ENCODE measurements at regions not wholly inside any gene's neighbourhood (a gene's known extent, or its start where the extent isn't known, plus 50 kb on each side); places are given as distances from the start of the nearest gene placed in this dataset.
A peak's percentile ranks its signal among the peaks of the same experiment; 100 is the strongest.
"Not testable (repeated sequence)": the region's sequence is repeated elsewhere in the genome, so short reads cannot be mapped to it uniquely, and the experiment has no call there.

DNA sequence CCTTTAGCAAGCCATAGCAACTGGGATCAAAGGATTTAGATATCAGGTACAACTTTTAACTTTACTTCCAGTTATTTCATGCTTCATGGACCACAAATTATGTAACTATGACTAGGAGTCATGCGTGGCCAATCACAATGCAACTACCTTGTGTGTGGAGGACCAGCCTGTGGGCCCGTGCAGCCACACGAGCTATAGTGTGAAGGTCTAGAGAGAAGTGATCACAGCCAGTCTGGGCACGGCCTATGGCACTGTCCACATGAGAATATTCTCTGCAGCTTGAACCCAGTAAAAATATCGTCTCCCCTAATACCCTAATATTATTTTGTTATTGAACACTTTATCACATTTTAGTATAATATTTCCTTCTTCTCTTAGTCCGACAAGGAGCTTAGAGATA is 464.9 kb upstream of the MIR17HG start:
- no peak for DNase-seq

DNA sequence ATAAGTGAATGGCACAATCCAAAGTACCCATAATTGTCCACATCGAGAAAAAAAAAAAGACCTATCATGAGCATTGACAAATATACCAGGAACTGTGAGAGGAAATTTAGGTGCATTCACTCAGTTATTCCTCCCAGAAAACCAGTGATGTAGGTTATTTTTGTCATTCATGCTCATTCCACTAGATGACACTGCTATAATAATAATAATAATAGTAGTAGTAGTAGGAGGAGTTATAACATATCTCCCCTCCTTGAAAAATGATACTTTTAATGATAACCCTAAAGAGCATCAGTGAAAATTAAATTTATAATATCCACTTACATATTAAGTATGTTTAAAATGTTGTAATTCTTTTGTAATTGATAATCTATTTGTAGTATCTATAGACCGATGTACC is 463.9 kb upstream of the MIR17HG start:
- DNase-seq, result no peak

DNA sequence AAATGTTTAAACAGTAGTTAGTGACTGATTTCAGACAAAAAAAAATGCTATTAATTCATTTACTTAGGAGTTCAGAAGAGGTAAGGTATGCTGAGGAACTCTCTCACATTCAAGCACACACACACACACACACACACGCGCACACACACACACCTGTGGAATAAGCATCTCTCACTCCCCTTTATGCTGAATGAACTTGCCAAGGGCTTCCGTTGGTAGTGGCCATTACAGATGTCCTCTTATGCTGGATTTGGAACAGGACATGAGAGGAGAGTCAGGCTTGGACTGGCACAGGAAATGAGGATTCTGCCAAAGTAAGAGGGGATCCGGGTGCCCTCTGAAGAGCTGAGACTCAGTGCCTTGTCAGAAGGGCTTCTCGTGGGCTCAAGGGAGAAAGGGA is 463.4 kb upstream of the MIR17HG start:
- no peak for DNase-seq

DNA sequence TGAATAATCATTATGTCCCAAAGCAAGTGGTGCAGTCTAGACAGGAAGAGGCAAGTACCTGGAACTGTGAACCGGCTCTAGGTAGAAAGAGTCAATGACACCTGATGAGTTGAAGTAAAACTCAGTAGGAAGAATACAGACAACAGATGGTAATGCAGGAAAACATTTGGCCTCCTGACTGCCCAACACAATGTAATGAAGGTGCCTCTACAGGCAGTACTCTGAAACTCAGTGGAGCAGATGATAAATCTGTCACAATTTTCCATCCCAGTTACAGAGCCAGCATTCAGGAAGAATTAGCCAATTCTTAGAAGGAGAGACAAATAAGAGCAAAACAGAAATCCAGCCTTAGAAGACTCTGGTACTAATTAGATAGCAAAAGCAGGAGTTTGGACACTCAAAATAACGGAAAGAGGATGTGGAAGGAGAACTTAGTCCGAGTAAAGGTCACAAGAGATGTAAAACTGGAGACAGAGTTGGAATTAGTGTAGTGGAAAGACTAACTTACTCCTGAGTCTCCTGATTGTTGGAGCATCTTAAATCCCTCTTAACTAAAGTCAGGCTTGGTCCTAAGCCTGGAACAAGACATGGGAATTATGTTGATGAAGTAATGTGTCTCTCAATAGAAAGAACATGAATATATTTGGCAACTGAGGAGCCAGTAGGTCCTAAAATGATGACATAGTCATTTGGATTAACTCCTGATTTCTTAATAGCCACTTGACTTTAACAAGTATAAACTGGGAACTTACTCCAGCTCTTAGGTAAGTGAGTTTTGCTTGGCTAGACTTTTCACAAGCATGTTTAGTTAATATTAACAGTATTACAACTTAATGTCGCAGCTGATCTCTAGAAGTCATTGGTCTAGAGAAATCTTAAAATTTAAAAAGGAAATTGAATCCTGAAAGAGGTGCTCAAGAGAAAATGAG is 457.3 kb upstream of the MIR17HG start:
- DNase-seq, result peak in 1 of 2 experiments; percentile 17

DNA sequence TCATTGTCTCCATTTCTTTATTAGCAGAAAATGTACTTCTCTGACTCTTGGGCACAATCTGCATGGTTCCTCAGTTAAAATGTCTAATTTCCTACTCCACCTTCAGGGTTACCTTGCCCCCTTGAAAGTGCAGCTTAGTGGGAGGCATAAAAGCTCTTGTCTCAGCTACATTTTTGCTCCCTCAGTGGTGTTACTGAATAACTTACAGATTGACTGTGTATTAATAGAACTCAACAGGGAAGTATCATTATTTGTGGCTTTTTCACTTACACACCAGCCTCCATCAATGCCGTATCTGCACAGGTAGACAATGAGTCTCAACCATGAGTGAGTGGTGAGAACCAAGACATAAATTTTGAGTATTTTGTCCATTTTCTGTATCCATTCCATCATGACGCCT is 456.2 kb upstream of the MIR17HG start:
- no peak for DNase-seq

DNA sequence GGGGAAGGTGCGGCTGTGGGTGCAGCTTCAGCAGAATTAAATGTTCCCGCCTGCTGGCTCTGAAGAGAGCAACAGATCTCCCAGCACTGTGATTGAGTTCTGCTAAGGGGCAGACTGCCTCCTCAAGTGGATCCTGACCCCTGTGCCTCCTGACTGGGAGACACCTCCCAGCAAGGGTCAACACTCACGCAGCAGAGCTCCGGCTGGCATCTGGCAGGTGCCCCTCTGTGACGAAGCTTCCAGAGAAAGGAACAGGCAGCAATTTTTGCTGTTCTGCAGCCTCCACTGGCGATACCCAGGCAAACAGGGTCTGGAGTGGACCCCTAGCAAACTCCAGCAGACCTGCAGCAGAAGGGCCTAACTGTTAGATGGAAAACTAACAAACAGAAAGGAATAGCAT is 454.3 kb upstream of the MIR17HG start:
- not testable (repeated sequence) for DNase-seq

DNA sequence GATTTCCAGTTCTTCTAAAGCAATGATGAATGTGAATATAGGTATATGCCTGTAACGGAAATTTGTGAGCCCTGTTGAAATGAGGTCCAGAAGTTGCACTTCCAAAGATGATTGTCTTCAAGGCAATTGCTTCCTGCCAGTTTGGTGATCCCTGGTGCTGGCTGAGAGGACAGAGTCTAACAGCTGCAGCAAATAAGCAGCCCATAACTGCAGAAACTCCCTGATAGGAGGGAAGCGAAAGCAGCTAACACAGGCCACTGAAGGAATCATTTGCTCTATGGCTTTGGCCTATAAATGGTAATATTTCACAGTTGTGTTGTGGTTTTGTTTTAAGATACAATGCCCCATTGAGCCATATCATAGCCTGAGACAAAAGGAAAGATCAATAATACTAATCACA is 451.5 kb upstream of the MIR17HG start:
- DNase-seq, result no peak

DNA sequence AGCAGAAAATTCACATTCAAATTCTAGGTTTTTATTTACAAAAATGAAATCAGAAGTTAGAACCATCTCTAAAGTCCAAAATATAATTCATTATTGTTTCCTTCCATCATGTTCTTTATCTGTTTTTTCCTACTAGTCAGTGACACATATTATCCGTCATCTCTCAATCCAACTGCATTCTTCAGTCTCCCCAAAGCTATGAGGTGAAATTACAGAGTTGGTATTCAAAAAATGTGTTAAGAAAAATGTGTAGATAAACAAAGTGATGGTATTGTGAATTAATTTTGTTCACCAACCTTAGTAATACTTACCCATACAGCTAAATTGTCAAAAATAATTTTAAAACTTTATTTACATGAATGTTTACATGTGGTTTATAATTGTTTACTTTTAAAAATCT is 448.7 kb upstream of the MIR17HG start:
- DNase-seq, result no peak

DNA sequence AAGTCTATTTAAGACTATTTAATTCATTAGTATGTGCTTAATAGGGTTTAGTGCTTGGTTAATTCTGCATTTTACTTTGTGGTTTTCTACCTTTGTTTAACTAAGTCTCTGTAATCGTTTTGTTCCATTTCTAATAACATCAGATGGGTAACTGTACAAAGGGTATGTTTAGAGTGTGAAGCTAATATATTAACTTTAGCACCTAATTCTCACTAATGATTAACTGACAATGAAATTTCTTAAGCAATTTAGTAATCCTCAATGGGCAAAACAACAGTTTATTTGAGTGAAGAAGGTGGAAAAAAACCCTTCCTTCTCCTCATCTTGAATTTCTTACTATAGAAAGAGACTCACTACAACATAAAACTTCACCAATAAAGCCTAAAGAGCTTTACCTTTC is 448.1 kb upstream of the MIR17HG start:
- DNase-seq, result no peak

DNA sequence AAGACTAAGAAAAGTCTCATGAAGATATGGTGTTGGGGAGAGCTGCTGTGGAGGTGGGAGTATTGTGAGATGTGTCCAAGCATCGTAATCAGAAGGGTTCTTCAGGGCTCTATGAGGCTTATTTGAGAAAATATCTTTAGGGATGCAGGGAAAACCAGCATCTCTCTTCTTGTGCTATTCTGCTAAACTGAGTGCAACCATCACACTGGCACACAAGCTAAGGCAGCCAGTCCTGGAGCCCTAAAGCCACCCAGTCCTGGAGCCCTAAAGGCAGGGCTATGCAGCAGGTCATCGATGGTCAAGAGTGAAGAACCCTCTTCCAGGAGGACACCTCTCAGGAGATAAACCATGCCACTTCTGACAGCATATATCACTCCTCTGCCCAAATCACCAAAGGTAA is 445.2 kb upstream of the MIR17HG start:
- no peak for DNase-seq

DNA sequence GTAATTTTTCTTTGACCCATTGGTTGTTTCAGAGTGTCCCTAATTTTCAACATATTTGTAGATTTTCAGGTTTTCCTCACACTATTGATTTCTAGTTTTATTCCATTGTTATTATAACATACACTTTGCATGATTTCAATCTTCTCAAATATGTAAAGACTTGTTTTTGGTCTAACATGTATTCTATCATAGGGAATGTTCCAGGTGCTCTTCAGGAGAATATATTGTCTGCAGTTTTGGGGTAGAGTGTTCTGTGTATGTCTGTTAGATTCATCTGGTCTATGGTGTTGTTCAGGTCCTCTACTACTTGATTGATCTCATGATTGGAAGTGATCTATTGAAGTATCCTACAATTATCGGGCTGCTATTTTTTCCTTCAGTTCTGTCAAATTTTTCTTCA is 440.9 kb upstream of the MIR17HG start:
- DNase-seq, result no peak

DNA sequence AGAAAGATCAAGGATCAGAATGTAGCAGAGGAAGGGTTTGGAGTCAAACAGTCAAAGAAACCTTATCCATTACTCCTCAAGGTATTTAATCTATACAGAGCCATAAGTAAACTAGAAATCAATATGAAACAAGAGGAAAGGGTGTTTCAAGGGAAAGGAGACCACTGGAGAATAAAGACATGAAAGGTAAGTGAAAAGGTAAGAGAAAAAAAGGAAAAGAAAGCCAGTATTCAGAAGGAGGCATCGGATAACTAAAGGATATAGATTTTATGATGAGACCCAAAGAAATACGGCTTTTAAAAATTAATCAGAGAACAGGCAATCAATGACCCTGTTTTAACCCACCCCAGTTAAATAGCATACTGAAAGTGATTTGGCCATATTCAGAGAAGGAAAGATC is 438.7 kb upstream of the MIR17HG start:
- DNase-seq, result no peak

DNA sequence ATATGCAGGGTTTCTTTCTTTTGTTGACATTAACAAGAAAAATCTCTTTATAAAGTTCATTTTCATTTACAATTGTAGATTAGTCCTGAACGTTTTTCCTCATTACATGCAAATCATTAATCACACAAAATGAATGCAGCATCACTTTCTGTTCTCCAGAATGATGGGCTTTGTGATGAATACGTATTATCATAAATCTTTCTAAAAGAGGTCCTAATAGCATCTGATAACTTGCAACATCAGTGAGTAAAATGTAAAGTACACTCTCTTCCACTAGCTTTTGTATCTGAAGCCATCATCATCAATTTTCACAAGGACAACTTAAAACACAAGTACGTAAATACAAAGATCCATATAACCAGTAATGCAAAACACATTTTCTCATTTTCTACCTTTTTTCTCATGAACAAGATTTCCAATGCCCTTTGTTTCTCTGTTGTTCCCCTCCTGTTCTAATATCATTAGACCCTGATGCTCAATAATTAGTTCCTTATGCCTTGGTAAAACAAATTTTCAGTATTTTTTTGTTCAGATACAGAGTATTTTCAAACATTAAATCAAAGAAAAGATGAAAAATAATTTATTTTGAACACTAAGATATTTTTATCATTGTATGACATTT is 437.4 kb upstream of the MIR17HG start:
- DNase-seq, result no peak

DNA sequence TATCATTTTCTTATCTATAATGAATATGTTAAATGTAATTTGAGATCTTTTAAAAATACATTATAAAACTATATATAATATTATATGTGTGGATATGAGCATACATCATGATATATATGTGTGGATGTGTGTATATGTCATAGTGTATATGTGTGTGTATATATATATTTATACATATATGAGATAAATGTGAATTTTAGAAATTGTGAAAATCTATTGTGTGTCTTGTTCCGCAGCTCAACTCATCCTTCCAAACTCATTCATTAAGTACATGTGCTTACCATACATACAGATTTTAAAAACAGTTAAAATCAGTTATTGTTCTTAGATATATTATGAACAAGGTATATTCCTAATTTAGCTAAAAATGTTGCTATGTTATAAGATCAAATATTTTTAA is 435.2 kb upstream of the MIR17HG start:
- no peak for DNase-seq

DNA sequence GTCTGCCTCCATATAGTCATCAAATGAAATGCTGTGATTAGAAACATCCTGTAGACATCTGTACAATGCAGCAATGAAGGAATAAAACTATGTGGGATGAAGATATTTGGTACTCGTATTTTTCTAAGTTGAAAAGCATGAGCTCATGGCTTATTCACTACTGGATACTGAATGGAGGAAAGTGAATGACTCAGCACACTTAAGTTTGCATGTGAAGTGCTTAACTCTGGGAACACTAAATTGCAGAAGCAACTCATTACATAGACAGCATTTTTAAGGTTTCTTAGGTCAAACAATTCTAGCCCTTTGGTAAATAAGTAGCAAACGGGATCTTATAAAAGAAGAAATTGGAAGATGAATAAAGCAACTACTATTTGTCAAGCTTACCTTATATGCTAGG is 429.0 kb upstream of the MIR17HG start:
- no peak for DNase-seq

DNA sequence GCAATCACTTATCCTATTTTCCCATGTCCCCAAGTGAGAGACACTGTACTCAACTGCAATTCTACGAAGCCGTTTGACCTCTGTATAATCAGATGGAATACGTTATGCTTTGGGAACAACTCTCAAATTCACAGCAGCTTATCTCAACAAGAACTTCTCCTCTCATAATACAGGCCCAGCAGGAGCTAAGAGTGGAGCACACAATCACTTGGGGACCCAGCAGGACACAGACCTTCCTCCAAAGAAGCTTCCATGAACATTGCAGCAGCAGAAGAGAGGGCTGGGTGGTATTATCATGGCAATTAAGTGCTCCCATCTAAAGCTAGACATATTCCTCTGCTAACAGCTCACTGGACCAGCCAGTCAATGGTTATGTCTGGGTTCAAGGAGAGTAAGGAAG is 428.3 kb upstream of the MIR17HG start:
- DNase-seq, result no peak

DNA sequence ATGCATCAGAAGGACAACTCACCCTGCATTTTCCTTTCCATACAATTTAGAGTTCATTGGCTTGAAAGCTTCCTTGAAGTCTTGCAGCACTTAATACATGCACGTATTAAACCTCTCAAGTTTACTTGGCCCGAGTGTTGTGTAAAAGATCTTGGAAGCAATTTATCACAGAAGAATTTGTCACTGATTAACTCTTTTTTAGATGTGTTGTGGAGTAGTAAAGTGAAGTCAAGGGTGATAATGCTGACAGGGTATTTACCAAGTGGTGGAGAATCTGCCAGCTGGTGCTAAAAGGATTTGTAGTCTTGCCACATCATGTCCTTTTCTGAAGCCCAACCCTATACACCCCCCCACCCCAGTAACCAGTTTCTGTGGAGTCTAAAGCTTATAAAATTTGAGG is 421.0 kb upstream of the MIR17HG start:
- DNase-seq, result peak in 1 of 2 experiments; percentile 9

DNA sequence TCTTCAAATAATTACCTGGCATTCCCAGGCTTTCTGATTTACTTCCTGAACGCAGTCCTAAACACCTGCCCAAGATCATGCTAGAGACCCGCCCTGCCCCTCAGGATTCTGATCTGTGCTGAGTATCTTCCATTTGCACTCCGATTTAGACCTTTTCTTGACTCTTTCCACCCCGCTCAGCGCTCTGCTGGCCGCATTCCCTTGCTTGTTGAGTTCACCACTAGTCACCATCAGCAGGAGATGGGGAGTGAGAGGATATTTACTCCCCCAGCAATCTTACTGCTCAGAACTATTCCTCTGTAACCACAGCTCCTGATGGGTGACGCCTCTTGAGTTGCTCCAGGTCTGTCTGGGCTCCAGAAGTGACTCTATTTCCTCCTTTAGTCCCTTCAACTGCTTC is 419.4 kb upstream of the MIR17HG start:
- DNase-seq, result no peak

DNA sequence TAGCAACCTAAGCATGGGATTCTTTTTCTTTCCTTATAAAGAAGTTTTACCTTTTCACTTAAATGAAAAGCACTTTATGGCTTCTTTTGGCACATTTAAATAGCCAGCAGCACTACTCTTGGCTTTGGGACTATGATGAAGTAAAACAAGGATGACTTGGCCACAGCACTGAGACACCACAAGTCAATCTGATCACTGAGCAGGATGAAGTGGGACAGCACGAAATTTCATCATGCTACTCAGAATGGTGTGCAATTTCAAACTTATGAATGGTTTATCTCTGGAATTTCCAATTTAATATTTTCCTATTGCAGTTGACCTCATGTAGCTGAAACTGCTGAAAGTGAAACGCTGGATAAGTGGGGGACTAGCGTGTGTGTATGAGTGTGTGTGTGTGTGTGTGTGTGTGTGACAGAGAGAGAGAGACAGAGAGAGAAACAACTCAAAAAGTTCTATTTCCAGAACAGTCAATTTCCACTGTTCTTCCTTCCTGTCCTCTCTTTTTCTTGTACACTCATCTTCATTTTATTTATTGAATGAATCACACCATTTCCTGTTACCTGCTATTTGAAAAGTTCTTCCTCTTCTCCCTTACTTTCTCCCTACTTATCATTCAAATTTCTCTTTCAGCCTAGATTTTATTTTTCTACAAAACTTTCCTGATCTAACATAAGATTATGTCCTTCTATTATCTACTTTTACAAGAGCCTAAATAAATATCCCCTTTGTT is 414.2 kb upstream of the MIR17HG start:
- DNase-seq, result no peak

DNA sequence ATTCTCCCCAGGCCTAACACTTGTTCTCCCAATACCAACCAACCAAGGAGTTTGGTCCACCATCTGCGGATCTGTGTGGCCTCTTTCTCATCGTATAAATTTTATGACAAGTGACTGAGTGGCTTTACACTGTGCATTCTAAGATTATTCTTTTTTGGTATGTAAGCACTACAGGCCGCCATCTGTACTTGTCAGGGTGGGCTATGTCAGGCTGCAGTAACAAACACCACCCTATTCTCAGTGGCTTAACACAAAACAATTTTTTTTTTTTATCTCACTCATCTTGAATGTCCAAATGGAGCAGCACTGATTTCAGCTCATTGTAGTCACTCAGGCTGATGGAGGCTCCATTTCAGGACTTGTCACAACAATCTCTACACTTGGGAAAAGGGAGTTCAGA is 412.7 kb upstream of the MIR17HG start:
- no peak for DNase-seq

DNA sequence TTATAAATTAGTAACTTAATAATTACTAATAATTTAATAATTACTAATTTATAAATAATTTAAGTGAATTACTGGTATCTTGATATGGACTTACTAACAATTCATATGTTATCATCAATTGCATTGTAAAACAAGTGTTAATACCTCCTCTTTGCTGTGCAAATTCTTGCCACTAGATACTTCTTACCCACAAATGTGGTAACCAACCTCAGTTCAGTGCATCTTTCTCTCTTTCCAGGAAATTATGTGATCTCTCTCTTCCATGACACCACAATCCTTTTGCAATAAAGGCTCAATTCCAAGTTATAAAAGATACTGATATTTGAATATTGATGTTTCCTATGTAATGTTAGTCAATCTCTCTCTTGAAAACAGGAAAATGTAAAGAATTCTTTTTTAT is 408.6 kb upstream of the MIR17HG start:
- DNase-seq, result no peak

DNA sequence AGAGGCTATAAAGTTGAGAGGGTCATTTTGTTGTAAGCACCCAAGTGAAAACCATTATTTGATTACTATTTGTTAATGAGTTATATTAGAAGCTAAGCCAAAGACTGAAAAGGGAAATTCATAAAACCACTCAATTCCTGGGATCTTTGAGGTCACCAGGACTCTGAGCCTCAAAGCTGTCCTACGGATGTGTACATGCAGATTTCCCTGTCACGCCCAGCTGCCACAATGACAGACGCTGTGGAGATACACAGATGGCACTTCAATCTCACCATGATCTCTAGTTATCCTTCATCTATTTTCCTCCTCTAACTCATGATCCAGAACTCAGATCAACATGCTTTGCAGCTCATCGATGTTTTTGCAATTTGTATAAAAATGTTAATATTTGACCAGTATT is 403.5 kb upstream of the MIR17HG start:
- no peak for DNase-seq

DNA sequence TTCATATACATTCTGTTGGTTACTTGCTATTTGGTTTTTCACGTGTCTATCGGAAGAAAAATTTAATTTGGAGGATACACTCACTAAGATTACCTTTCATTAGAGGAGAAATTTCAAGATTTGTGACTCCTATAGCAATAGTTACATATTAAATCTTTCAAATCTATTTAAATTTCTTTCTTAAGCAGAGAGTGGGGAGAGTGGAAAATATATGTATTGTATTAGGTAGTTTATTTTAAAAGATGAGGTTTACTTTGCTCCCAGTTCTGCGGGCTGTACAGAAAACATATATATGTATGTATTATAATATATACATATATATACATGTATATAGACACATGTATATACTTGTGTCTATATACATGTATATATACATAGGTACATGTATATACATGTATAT is 402.3 kb upstream of the MIR17HG start:
- DNase-seq, result not testable (repeated sequence)

DNA sequence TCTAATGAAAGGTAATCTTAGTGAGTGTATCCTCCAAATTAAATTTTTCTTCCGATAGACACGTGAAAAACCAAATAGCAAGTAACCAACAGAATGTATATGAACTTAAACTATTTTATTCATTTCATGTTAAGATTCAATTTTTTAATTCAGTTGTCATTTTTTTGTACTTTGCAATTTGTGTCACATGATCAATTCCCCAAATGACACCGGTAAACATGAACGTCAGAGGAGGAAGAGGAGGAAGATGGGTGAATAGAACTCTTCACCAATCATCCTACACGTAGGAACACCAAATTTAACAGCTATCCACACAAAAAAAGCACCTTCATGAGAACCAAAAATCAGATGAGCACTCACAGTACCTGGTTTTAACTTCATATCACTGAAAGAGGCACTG is 401.4 kb upstream of the MIR17HG start:
- not testable (repeated sequence) for DNase-seq
